Esophagus (tissue), 2 donors: ENCODE measurements at regions not wholly inside any gene's neighbourhood (a gene's known extent, or its start where the extent isn't known, plus 50 kb on each side); places are given as distances from the start of the nearest gene placed in this dataset.

Source experiments
- H3K27ac ChIP-seq, 2 donors: one replicate each; pipeline ENCODE4 v1.5.1; 2013; ENCODE audit warnings: low read depth in 2 of 2, mild to moderate bottlenecking in 2 of 2, inconsistent platforms in 1 of 2, low read length in 1 of 2, moderate library complexity in 1 of 2
- H3K27me3 ChIP-seq, 2 donors: one replicate each; pipeline ENCODE4 v1.6.1; 2013; ENCODE audit warnings: low read length in 2 of 2, control low read depth in 1 of 2, mild to moderate bottlenecking in 1 of 2; ENCODE audit not compliant: insufficient read depth in 2 of 2, control insufficient read depth in 1 of 2
- H3K36me3 ChIP-seq, 2 donors: one replicate each; pipeline ENCODE4 v1.6.1; 2013; ENCODE audit warnings: low read length in 1 of 2; ENCODE audit not compliant: control insufficient read depth in 2 of 2, insufficient read depth in 2 of 2
- H3K4me1 ChIP-seq, 2 donors: one replicate each; pipeline ENCODE4 v1.6.1; 2013; ENCODE audit warnings: low read length in 1 of 2; ENCODE audit not compliant: control insufficient read depth in 2 of 2, insufficient read depth in 2 of 2
- H3K4me3 ChIP-seq, 2 donors: one replicate each; pipeline ENCODE4 v1.5.1; 2013; ENCODE audit warnings: low read length in 2 of 2, mild to moderate bottlenecking in 2 of 2, low read depth in 1 of 2, moderate library complexity in 1 of 2
- H3K9me3 ChIP-seq, 2 donors: one replicate each; pipeline ENCODE4 v1.6.1; 2013; ENCODE audit warnings: mild to moderate bottlenecking in 2 of 2, low read depth in 1 of 2, low read length in 1 of 2, moderate library complexity in 1 of 2; ENCODE audit not compliant: control insufficient read depth in 2 of 2, insufficient read depth in 1 of 2
- WGBS, 2 donors: extraction: QIAGEN DNeasy Blood & Tissue Kit; methylation state at CpG; one replicate each; pipeline ENCODE4 v1.1.7; 2013; 5-methylcytosine and 5-hydroxymethylcytosine counted together
- donor health status: healthy with polysubstance abuse.
- donor health status: Bipolar disorder and iron deficiency.

DNA sequence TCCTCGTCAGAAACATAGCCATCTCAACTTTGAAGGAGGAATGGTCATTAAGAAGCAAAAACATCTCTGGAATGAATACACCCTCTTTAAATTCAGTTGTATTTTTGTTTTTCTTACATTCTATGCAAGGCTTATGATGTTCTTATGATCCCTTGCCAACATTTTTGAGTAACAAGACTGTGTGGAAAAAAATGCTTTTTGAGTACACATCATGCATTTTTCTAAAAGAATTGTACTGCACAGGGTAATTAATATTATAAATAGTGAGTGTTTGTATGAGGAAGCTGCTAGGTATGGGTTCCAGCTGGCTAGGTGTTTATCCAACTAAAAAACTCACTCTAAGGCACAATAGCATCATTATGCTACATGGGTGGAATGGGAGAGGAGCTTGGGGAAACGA is 59.0 kb upstream of the SPATS2L start:
- 49 to 53% methylated on average over 2 of the region's 2 CpGs for WGBS, 2 donors
- Histone ChIP-seq H3K36me3 (no peaks in the 10 kb centered on the region), H3K9me3 (no peaks in the 10 kb centered on the region), H3K27ac (no peak overlapping the region), H3K4me1 (peaks cover 0 to 2% of the 10 kb centered on the region in 2 donors), H3K4me3 (no peak overlapping the region), H3K27me3 (no peaks in the 10 kb centered on the region)

DNA sequence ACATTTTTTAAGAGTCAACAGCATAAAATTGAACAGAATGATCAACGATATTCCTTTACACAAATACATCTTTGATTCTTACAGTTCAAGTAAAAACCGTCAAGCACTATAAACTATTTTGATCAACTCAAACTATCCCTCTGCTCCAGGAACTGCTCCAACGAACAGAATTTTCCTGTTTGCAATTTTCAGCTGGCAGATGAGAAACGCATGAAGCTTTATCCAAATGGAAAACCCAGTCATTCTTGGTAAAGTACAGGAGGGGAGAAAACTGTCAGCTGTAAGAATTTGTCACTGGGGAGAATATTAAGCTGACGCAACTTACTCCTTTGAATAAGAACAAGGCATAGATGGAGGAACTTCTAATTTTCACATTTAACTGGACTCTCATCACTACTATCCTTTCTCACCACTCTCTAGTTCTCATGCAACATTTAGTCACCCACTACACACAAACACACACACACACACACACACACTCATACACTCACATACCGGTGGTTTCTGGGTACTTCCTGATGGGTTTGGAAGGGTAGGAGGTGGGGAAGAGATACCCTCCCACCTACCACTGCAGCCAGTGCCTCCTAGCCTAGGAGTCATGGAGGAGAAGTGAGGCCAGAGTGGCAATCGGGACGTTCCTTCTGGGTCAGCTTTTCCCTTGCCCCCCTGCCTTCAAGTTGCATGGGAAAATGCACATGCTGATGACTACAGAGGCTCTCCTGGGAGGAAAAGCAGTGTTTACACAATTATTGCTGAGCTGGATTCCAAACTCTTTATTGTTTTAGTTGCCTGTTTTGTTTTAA is 54.0 kb upstream of the SPATS2L start:
- 42 to 50% methylated on average over 8 of the region's 8 CpGs for WGBS, 2 donors
- Histone ChIP-seq H3K4me1 (peaks cover 0 to 7% of the 10 kb centered on the region in 2 donors), H3K9me3 (no peaks in the 10 kb centered on the region), H3K36me3 (no peaks in the 10 kb centered on the region), H3K4me3 (no peak overlapping the region), H3K27me3 (no peaks in the 10 kb centered on the region), H3K27ac (no peak overlapping the region)

DNA sequence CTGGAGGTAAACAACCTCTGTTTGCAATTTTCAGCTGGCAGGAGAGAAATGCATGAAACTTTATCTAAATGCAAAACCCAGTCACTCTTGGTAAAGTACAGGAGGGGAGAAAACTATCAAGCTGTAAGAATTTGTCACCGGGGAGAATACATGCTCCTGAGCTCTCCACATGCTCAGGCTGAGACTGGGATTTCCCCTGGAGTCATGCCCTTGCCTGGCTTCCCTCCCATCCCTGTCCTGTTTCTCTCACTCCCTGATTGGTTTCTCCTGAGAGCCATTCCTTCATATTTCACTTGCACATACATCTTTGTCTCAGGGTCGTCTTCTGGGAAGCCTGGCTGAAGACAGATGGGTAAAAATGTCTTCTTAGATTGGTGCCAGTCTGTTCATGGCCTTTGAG is 52.9 kb upstream of the SPATS2L start:
- 17 to 31% methylated on average over 2 of the region's 2 CpGs for WGBS, 2 donors
- no peak overlapping the region for H3K27ac ChIP-seq
- no peaks in the 10 kb centered on the region for H3K36me3 ChIP-seq
- H3K4me1 ChIP-seq: peaks cover 0 to 8% of the 10 kb centered on the region in 2 donors
- no peaks in the 10 kb centered on the region for H3K27me3 ChIP-seq
- H3K9me3 ChIP-seq: no peaks in the 10 kb centered on the region
- no peak overlapping the region for H3K4me3 ChIP-seq

DNA sequence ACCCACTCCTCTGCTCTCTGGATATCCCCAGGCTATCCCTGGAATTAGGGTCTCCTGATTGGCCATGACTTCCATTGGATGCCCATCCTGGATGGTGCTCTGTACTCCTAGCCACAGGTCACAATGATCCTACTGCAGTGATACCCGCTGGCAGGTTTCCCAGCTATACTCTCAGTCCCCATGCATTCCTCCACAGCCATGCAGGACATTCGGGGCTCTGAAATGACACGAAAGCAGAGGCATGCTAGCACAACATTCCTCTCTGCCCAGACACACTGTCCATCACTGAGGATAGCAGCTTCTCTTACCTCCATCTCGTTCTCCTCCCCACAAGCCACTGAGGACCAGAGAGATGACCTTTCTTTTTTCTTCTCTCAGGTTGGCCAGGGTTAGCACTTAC is 51.7 kb upstream of the SPATS2L start:
- H3K4me1 ChIP-seq: peaks cover 0 to 8% of the 10 kb centered on the region in 2 donors
- H3K36me3 ChIP-seq: no peaks in the 10 kb centered on the region
- H3K9me3 ChIP-seq: no peaks in the 10 kb centered on the region
- H3K27ac ChIP-seq: no peak overlapping the region
- H3K27me3 ChIP-seq: no peaks in the 10 kb centered on the region
- H3K4me3 ChIP-seq: no peak overlapping the region
- WGBS, 2 donors: 91 to 96% methylated on average over 4 of the region's 4 CpGs

DNA sequence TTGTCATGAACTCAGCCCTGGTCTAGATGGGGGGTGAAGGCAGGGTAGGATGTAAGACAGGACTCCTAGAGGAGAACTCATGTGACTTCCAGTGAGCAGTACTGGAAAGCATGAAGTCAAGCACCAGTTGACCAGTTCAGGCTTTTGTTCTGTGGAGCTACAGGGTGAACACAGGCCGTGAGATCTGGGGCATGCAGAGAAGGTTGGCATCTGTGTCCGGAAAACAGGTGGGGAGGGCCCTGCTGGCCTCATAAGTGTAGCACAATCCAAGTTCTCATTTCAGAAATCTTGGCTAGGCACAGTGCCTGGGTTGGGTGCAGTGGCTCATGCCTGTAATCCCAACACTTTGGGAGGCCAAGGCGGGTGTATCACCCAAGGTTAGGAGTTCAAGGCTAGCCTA is 50.9 kb upstream of the SPATS2L start:
- 84% methylated on average over 3 of the region's 3 CpGs for WGBS, 2 donors
- Histone ChIP-seq H3K36me3 (no peaks in the 10 kb centered on the region), H3K27ac (no peak overlapping the region), H3K4me1 (peaks cover 0 to 8% of the 10 kb centered on the region in 2 donors), H3K9me3 (no peaks in the 10 kb centered on the region), H3K4me3 (no peak overlapping the region), H3K27me3 (no peaks in the 10 kb centered on the region)
